GM12874 (cell line): ENCODE measurements at regions not wholly inside any gene's neighbourhood (a gene's known extent, or its start where the extent isn't known, plus 50 kb on each side); places are given as distances from the start of the nearest gene placed in this dataset.

ENCODE experiments used
- CTCF ChIP-seq: IDR thresholded peaks from 2 replicates; pipeline ENCODE4 v1.5.1; 2011; ENCODE audit warnings: low read depth, mild to moderate bottlenecking, control low read depth, low read length, moderate library complexity; ENCODE audit not compliant: insufficient read depth

DNA sequence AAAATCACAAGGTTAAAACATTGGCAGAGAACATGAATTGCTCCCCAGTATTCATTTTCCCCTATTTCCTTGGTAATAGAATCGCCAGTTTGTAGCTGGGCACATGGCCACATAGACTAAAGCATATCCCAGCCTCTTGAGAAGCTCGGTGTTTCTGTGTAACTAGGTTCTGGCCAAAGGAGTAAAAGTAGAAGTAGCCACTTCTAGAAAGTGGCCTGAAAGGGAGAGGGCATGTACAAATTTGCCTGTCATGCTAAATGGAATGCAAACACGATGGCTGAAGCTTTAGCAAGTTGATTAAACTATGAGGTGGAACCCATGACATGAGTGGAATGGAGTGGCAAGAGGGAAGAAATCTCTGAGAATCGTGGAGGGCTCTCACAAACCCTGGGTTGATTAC lies 173.7 kb upstream of the EGLN3 start:
- no peak for TF ChIP-seq CTCF

DNA sequence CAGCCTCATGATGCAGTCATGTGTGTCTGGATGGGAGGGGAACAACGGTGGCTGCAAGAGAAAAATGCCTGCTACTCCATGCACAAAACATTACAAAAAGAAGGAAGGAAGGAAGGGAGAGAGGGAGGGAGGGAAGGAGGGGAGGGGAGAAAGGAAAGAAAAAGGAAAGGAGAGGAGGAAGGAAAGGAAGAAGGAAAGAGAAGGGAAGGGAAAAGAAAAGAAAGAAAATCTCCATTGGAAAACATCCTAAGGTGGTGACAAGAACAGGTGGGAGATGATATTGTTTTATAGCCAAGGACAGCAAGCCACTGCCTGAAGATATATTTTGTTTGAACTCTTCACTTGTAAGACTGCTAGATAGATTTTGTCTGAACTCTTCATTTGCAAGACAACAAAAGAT lies 171.8 kb upstream of the EGLN3 start:
- no peak for TF ChIP-seq CTCF

DNA sequence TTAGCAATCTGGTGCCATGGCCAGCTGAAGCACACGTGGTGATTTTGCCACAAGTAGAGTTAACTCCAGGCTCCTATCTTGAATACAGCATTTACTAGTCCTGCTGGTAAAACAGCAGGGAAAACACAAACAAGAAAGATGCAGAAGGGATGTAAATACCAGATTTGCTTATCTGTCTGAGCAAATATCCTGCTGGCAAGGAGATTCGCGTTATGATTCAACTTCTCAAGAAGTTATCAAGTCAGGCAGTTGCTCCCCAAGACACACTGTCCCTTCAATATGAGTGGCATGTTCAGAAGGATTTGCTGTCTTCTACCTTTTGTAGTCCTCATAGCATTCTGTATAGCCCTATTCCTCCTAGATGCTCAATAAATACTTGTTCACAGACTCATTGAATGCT lies 171.2 kb upstream of the EGLN3 start:
- no peak for TF ChIP-seq CTCF

GRCh38 chr14:34120185-34120977 lies 169.5 kb upstream of the EGLN3 start:
- TF ChIP-seq CTCF: no peak

GRCh38 chr14:34119107-34119858 lies 168.4 kb upstream of the EGLN3 start:
- TF ChIP-seq CTCF: no peak

- TF ChIP-seq CTCF: no peak
Measured at GRCh38 chr14:34113991-34114390, 163.1 kb upstream of the EGLN3 start.

- no peak for TF ChIP-seq CTCF
Measured at GRCh38 chr14:34113005-34113511, 162.2 kb upstream of the EGLN3 start.
